CD4-positive, alpha-beta T cell (primary cell): ENCODE measurements at regions not wholly inside any gene's neighbourhood (a gene's known extent, or its start where the extent isn't known, plus 50 kb on each side); places are given as distances from the start of the nearest gene placed in this dataset.

Experiments
- ATAC-seq: fragments of 200-7000 bp; cut with Tn5 transposase; one replicate; pipeline ENCODE4 v1.10.0; 2022; ENCODE audit warnings: mild to moderate bottlenecking; ENCODE audit not compliant: poor library complexity
- CTCF ChIA-PET: fragments of 350-600 bp; sonication (Branson Sonifier 250); formaldehyde crosslinking; loops from one replicate; lab custom pipeline; 2021; ENCODE audit warnings: antibody characterized with exemption, inconsistent platforms; lab: Charles Lee
- POLR2A ChIA-PET: fragments of 350-600 bp; sonication (Branson Sonifier 250); formaldehyde crosslinking; loops from one replicate; lab custom pipeline; 2021; ENCODE audit warnings: antibody characterized with exemption, inconsistent platforms; lab: Charles Lee
- DNase-seq, 14 experiments: peaks; one replicate each; pipeline ENCODE4 v3.0.0-alpha.2; 2013 to 2020; ENCODE audit warnings: mixed read lengths in 2 of 14
- H3K27ac ChIP-seq, 2 donors: one replicate each; pipeline versions ENCODE4 v1.5.1 to v1.7.0; 2013; ENCODE audit warnings: low read length in 2 of 2, low read depth in 1 of 2, mild to moderate bottlenecking in 1 of 2
- H3K27me3 ChIP-seq, 2 experiments: 1 replicate in 1 of 2; 2 replicates in 1 of 2; pipeline versions ENCODE4 v1.6.1 to v1.7.0; 2013; ENCODE audit warnings: low read length in 2 of 2, control low read depth in 1 of 2, mild to moderate bottlenecking in 1 of 2, moderate library complexity in 1 of 2; ENCODE audit not compliant: insufficient read depth in 2 of 2, control insufficient read depth in 1 of 2
- H3K36me3 ChIP-seq: one replicate; pipeline ENCODE4 v1.6.1; 2013; ENCODE audit warnings: low read length, control low read depth; ENCODE audit not compliant: insufficient read depth
- H3K4me1 ChIP-seq: one replicate; pipeline ENCODE4 v1.6.1; 2013; ENCODE audit warnings: low read length, control low read depth; ENCODE audit not compliant: insufficient read depth
- H3K4me3 ChIP-seq: one replicate; pipeline ENCODE4 v1.5.1; 2013; ENCODE audit warnings: mild to moderate bottlenecking, low read length, moderate library complexity
- H3K9me3 ChIP-seq, 2 experiments: 1 replicate in 1 of 2; 2 replicates in 1 of 2; pipeline versions ENCODE4 v1.6.1 to v1.7.0; 2013; ENCODE audit warnings: low read length in 2 of 2, mild to moderate bottlenecking in 2 of 2, control low read depth in 1 of 2, moderate library complexity in 1 of 2; ENCODE audit not compliant: control insufficient read depth in 1 of 2, insufficient read depth in 1 of 2
- H3K27ac Mint-ChIP-seq: one replicate; pipeline ENCODE4 v1.8.0; 2020; ENCODE audit warnings: mixed read lengths
- H3K27me3 Mint-ChIP-seq: one replicate; pipeline ENCODE4 v1.8.0; 2021; ENCODE audit warnings: mixed read lengths
- H3K36me3 Mint-ChIP-seq: one replicate; pipeline ENCODE4 v1.8.0; 2021; ENCODE audit warnings: low read depth, mixed read lengths
- H3K4me1 Mint-ChIP-seq: one replicate; pipeline ENCODE4 v1.8.0; 2021; ENCODE audit warnings: low read depth, mixed read lengths
- H3K4me3 Mint-ChIP-seq: one replicate; pipeline ENCODE4 v1.8.0; 2020; ENCODE audit warnings: mild to moderate bottlenecking, mixed read lengths
- H3K9me3 Mint-ChIP-seq: one replicate; pipeline ENCODE4 v1.8.0; 2020; ENCODE audit warnings: mixed read lengths
- CTCF ChIP-seq: fragments of 200-600 bp; IDR thresholded peaks from one replicate; pipeline ENCODE4 v1.8.0; 2022; ENCODE audit warnings: antibody characterized with exemption, mild to moderate bottlenecking
- intact Hi-C, 2 experiments: fragments of 100-400 bp; cut with DNase I in 1 of 2; cut with micrococcal nuclease in 1 of 2; formaldehyde crosslinking; loops; one replicate each; pipeline versions ENCODE4 v1.15.1 to v1.9.0; 2023 to 2025; cut with DNase I, micrococcal nuclease

GRCh38 chr2:238666543-238666942 lies 181.3 kb upstream of the TWIST2 start:
- H3K36me3 ChIP-seq = no peaks in the 10 kb centered on the region
- H3K27me3 Mint-ChIP-seq = peaks cover 56% of the 10 kb centered on the region
- no peak for ATAC-seq

GRCh38 chr2:238667008-238667407 lies 180.9 kb upstream of the TWIST2 start:
- H3K4me3 ChIP-seq = no peak overlapping the region
- peaks cover 0 to 11% of the 10 kb centered on the region in 2 experiments for H3K27me3 ChIP-seq
- ATAC-seq (no peak), DNase-seq (no peak)
- H3K9me3 ChIP-seq = peaks cover 0 to 5% of the 10 kb centered on the region in 2 experiments
- Mint-ChIP-seq H3K4me3 (no peak overlapping the region), H3K4me1 (no peaks in the 10 kb centered on the region), H3K9me3 (peaks cover 6% of the 10 kb centered on the region), H3K27ac (no peak overlapping the region), H3K36me3 (no peaks in the 10 kb centered on the region), H3K27me3 (peaks cover 56% of the 10 kb centered on the region)
- ChIA-PET CTCF (no interaction called here), POLR2A (no interaction called here)
- intact Hi-C loops = no loop called here
- no peak overlapping the region for H3K27ac ChIP-seq
- no peaks in the 10 kb centered on the region for H3K4me1 ChIP-seq
- H3K36me3 ChIP-seq = no peaks in the 10 kb centered on the region
- TF ChIP-seq CTCF = no peak

More at GRCh38 chr2:238666543-238666942, 181.3 kb upstream of the TWIST2 start:
- Mint-ChIP-seq H3K36me3 (no peaks in the 10 kb centered on the region), H3K9me3 (peaks cover 6% of the 10 kb centered on the region), H3K27ac (no peak overlapping the region), H3K4me3 (no peak overlapping the region), H3K4me1 (no peaks in the 10 kb centered on the region)
- H3K4me1 ChIP-seq = no peaks in the 10 kb centered on the region
- ChIA-PET POLR2A (no interaction called here), CTCF (no interaction called here)
- H3K27ac ChIP-seq = no peak overlapping the region
- TF ChIP-seq CTCF = no peak
- peaks cover 2 to 5% of the 10 kb centered on the region in 2 experiments for H3K9me3 ChIP-seq
- no peak for DNase-seq
- intact Hi-C loops = no loop called here
- no peak overlapping the region for H3K4me3 ChIP-seq
- peaks cover 0 to 11% of the 10 kb centered on the region in 2 experiments for H3K27me3 ChIP-seq

GRCh38 chr2:238667639-238668038 lies 180.2 kb upstream of the TWIST2 start:
- ATAC-seq = no peak
- no peaks in the 10 kb centered on the region for H3K4me1 ChIP-seq
- H3K27me3 ChIP-seq = peaks cover 0 to 11% of the 10 kb centered on the region in 2 experiments
- DNase-seq = no peak
- Mint-ChIP-seq H3K27me3 (peaks cover 61% of the 10 kb centered on the region), H3K4me3 (no peak overlapping the region), H3K9me3 (peaks cover 8% of the 10 kb centered on the region), H3K27ac (no peak overlapping the region), H3K36me3 (no peaks in the 10 kb centered on the region), H3K4me1 (no peaks in the 10 kb centered on the region)
- intact Hi-C loops = no loop called here
- H3K4me3 ChIP-seq = no peak overlapping the region
- H3K27ac ChIP-seq = no peak overlapping the region
- CTCF ChIA-PET = no interaction called here
- TF ChIP-seq CTCF = no peak
- POLR2A ChIA-PET = no interaction called here
- H3K9me3 ChIP-seq = peaks cover 0 to 5% of the 10 kb centered on the region in 2 experiments
- no peaks in the 10 kb centered on the region for H3K36me3 ChIP-seq
